ENCODE measurements at regions not wholly inside any gene's neighbourhood (a gene's known extent, or its start where the extent isn't known, plus 50 kb on each side); places are given as distances from the start of the nearest gene placed in this dataset.
"Not testable (repeated sequence)": the region's sequence is repeated elsewhere in the genome, so short reads cannot be mapped to it uniquely, and the experiment has no call there.

GRCh38 chr7:32680259-32681173 lies 185.2 kb downstream of the AVL9 start:
- DNase-seq (ENCODE audit: low read depth) = peak; percentile 52

GRCh38 chr7:32679192-32679591 lies 183.9 kb downstream of the AVL9 start:
- DNase-seq (ENCODE audit: low read depth) = no peak

GRCh38 chr7:32677593-32677992 lies 182.3 kb downstream of the AVL9 start:
- no peak for DNase-seq (ENCODE audit: low read depth)

GRCh38 chr7:32676249-32676941 lies 181.1 kb downstream of the AVL9 start:
- DNase-seq (ENCODE audit: low read depth) = no peak

GRCh38 chr7:32673275-32673983 lies 178.1 kb downstream of the AVL9 start:
- no peak for DNase-seq (ENCODE audit: low read depth)

GRCh38 chr7:32670110-32671025 lies 175.1 kb downstream of the AVL9 start:
- peak; percentile 75 for DNase-seq (ENCODE audit: low read depth)

GRCh38 chr7:32669173-32669870 lies 174.0 kb downstream of the AVL9 start:
- DNase-seq (ENCODE audit: low read depth) = peak; percentile 82

- DNase-seq (ENCODE audit: low read depth) = peak; percentile 82
Measured at GRCh38 chr7:32668387-32669097, 173.3 kb downstream of the AVL9 start.

GRCh38 chr7:32667586-32667985 lies 172.3 kb downstream of the AVL9 start:
- DNase-seq (ENCODE audit: low read depth) = not testable (repeated sequence)

- not testable (repeated sequence) for DNase-seq (ENCODE audit: low read depth)
Measured at GRCh38 chr7:32663805-32664211, 168.5 kb downstream of the AVL9 start.

GRCh38 chr7:32662509-32662908 lies 167.2 kb downstream of the AVL9 start:
- not testable (repeated sequence) for DNase-seq (ENCODE audit: low read depth)

- no peak for DNase-seq (ENCODE audit: low read depth)
Measured at GRCh38 chr7:32661929-32662328, 166.6 kb downstream of the AVL9 start.

- no peak for DNase-seq (ENCODE audit: low read depth)
Measured at GRCh38 chr7:32661501-32661900, 166.2 kb downstream of the AVL9 start.

- DNase-seq (ENCODE audit: low read depth) = no peak
Measured at GRCh38 chr7:32660936-32661335, 165.6 kb downstream of the AVL9 start.

GRCh38 chr7:32659853-32660252 lies 164.6 kb downstream of the AVL9 start:
- no peak for DNase-seq (ENCODE audit: low read depth)

GRCh38 chr7:32658467-32658869 lies 163.2 kb downstream of the AVL9 start:
- DNase-seq (ENCODE audit: low read depth) = no peak

GRCh38 chr7:32658034-32658433 lies 162.7 kb downstream of the AVL9 start:
- peak; percentile 8 for DNase-seq (ENCODE audit: low read depth)

GRCh38 chr7:32654549-32654948 lies 159.3 kb downstream of the AVL9 start:
- DNase-seq (ENCODE audit: low read depth) = not testable (repeated sequence)

GRCh38 chr7:32650356-32650755 lies 155.1 kb downstream of the AVL9 start:
- not testable (repeated sequence) for DNase-seq (ENCODE audit: low read depth)

All from EH (cell line).